ENCODE measurements at regions not wholly inside any gene's neighbourhood (a gene's known extent, or its start where the extent isn't known, plus 50 kb on each side); places are given as distances from the start of the nearest gene placed in this dataset.

- no peak for DNase-seq
These were observed 286.9 kb upstream of the NFE2L3 start for GRCh38 chr7:25864943-25865751.

DNA sequence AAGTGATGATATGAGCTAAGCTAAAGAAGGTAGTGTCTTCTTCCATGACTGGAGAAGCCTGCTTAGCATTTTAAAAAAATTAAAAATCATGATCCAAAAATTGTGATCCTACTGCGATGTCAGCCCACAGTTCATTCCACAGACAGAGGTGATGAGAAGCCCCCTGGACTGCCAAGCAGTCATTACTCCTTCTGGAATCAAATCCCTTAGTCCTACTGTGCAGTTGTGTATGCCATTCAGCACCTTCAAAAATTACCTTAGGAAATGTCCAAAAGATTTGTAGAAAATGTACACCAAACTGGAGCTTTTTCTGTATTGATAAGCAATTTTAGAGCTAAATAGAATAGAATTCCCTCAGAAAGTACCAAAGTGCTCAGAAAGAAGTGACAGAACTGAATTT lies 283.5 kb upstream of the NFE2L3 start:
- DNase-seq: no peak

- no peak for DNase-seq
These were observed 281.4 kb upstream of the NFE2L3 start for GRCh38 chr7:25870574-25870973.

- no peak for DNase-seq
These were observed 275.9 kb upstream of the NFE2L3 start for GRCh38 chr7:25876092-25876491.

DNA sequence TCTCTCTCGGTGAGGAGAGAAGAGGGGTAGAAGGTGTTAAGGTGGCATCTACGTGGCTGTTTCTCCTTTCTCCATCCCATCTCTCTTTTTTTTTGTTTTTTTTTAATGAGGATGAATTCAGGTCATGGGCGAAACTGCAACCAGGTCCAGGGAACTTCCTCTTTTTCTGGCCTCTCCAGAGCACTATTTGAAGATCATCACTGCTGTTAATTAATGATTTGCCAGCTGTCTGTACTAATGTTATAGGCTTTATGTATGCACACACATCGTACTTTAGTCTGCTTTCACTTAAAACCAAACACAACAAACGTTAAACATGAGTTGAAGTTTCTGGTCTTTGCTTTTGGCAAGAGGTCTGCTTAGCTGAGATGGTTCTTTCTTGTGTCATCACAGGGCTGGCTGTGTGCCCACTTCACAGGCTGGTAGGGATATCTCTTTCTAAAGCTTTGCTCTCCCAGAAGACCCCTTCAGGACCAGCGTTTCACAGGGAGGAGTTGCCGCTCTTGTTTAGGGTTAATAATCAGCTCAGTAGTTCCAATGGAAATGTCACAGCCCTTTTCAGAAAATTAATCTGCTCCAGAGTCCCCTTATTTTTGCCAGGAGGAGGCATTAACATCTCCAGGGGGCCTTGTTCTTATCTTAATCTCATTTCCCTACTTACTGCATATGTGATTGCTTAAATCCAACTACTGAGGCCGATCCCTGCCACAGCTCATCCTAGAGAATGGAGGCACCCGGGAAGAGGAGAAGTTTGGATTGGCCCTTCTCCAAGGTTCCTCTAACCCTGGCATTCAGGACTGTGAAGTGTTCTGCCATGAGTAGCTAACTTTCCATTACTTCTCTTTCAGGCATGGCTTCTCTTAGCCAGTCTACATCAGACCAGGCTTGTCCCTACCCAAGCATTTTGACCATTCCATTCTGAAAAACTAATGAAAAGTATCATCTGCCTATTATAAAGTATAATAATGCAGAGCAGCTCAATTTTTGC lies 273.9 kb upstream of the NFE2L3 start:
- DNase-seq: no peak

DNA sequence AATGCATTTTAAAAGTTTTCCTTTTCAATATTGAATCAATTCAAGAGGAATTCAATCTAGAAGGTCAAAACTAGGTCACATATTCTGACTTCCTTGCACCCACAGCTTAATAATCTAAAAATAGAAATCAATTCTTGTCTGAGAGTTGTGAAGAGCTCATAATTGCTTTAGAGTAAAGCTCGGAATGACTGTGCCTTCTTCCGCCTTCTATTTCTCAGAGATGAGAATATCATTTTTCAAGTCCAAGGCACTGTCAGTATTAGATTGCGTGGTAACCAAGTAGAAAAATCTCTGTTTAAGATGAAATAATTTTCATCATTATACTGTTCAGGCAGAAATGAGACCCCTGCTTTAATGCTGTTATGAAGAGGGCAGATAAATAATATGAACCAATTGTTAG lies 272.2 kb upstream of the NFE2L3 start:
- DNase-seq: no peak

DNA sequence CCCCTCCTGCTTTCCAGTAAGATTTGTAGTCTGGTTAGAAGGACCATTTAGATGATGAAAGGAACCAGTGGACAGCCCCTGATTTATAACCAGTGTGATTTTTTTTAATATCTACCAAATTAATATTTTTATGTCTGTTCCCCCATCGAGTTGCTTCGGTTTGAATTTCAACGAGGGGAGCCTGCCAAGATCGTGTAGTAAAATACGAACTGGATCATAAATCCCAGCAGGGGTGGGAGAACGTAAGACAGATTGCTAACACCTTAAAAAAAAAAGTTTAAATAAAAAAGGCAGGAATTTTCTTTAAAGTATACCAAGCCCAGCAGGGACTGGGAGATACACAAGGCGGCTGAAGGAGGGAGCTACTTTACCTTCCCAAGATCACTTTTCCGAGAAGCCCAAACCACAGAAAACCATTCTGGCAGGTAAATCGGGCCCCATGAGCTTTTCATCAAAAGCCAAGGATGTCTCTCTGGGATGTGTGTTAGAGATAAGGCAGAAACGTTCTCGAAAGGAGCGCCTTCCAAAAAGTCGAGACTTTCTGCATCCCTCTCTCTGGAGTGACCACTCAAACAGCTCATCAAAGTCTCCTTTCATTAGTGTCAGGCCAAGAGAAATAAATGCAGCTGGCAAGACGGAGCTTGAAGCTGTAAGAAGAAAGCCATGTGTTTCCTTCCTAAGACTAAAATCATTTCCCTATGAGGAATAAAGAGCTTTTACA lies 270.5 kb upstream of the NFE2L3 start:
- no peak for DNase-seq

GRCh38 chr7:25882151-25882773 lies 269.7 kb upstream of the NFE2L3 start:
- no peak for DNase-seq

GRCh38 chr7:25884265-25884828 lies 267.7 kb upstream of the NFE2L3 start:
- no peak for DNase-seq

DNA sequence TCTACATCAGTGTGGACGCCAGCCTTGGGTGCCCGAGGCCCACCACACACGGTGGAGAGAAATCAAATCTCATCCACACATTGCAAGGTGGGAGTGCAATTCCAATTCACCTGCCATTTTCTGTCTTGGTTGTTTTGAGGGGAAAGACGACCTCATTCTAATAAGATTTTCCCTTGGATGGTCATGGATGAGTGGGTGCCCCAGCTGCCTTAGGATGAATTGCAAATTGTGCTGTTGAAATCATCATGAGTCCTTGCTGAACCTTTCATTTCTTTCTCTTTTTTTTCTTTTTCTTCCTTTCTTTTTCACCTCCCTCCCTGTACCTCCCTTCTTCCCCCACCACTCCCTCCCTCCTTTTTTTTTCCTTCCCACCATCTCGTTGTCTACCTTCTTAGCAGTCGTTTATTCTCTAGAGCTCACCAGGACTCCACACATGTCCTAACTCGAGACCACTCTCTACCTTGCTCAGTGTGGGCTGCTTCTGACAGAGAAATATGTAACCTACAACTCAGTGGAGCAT lies 266.9 kb upstream of the NFE2L3 start:
- DNase-seq: no peak

DNA sequence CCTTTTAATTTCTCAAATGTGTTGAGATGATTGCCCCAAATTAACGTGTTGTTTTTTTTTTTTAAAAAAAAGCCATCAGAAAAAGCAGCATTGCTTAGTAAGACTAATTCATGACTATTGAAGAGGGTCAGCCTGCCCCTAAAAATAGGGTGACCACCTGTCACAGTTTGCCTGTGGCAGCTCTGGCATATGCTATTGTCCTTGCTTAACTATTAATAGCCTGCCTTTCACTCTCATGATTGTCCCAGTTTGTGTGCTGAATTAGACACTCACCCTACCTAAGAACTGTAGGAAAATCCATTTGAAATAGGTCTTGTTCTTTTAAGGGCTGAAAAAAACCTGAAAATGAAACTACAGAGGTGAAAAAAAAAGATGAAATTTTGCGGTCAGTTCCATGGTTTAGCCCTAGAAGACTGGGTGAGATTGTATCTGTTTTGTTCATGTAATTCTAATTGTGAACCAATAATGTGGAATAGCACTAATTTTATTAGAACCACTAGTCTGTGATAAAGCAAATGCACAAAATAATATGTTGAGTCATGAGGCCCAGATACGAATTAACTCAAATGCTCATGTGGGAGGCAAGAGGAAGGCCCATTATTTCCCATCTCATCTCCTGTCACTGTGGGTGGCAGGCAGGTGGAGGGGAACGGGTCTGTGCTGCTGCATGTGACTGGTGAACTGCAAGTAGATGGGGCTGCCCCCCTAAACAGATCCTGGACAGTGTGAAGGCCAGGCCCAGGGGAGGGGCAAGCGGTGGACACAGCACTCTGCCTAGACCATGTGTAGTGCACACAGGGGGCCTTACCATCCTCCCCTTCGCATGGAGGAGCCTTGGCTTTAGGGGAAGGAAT lies 265.4 kb upstream of the NFE2L3 start:
- no peak for DNase-seq

DNA sequence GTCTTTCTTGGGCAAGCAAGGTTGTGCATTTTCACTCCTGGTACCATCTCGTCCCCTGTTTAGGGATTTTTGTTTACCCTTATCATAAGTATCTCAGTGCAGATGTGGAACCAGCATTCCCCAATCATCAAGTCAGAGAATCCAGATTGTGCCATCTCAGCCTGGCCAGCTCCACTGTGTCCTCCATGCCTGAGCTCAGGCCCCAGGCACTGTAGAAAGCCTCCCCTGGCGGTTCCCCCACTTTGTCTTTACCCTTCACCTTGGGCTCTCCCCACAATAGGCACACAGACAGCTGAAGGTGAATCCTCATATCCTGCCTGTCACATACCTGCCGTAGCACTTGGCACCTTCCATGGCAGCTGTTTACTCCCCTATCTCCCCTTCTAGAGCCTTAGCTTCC lies 264.7 kb upstream of the NFE2L3 start:
- no peak for DNase-seq

DNA sequence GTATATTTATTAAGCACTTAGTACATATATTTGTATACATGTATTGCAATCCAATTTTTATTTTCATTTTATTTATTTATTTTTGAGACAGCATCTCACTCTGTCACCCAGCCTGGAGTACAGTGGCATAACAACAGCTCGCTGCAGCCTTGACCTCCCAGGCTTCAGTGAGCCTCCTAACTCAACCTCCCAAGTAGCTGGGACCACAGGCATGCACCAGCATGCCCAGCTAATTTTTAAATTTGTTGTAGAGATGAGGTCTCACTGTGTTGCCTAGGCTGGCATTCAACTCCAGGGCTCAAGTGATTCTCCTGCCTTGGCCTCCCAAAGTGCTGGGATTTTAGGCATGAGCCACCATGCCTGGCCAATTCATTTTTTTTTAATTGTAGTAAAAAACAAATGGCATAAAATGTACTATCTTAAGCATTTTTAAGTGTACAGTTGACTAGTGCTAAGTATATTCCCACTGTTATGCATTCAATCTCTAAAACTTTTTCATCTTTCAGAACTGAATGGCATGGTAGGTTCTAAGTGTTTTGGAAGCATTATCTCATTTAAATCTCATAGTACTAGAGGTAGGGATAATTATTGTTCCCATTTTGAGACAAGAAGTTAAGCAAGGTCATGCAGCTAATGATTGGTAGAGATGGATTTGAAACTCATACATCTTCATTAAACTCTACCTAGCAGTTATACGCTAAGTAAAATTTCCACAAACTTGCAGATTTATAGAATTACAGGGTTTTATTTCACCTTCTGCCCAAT lies 264.0 kb upstream of the NFE2L3 start:
- no peak for DNase-seq

DNA sequence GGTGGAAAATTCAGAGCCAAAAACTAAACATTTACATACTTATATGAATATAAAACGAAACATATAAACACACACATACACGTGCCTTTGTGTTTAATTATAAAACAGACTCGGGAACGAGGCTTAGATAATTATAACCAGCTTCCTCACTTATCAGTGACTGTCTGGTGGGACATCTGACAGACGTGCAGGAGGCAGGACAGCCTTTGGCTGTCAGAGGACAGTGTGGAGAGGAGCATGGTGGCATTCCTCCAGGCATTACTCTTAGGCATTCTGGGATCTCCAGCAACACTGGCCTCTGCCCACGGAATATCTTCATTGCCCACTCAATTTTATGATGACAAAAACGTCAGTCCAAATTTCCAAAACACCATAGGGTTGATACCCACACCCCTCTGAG lies 262.2 kb upstream of the NFE2L3 start:
- no peak for DNase-seq

DNA sequence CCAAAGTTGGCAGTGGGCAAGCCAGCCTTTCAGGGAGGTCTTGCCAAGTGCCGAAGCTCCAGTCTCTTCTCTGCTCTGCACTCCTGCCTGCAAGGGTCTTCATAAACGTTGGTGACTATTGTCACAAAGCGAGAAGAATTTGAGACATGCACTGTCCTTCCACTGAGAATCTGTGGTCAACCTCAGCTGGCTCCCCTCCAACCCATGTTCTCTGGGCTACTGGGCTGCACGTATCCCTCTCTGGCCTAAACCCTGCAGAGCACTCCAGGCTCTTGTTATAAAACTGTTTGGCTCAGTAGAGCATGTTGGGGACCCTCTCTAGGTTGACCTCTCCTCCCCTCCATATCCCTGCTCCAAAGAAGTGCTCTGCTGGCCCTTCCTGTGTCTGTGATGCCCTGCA lies 260.4 kb upstream of the NFE2L3 start:
- no peak for DNase-seq

GRCh38 chr7:25893436-25893835 lies 258.6 kb upstream of the NFE2L3 start:
- DNase-seq: no peak

GRCh38 chr7:25894002-25894901 lies 257.7 kb upstream of the NFE2L3 start:
- DNase-seq: peak; percentile 44

- DNase-seq: peak; percentile 45
These were observed 256.9 kb upstream of the NFE2L3 start for GRCh38 chr7:25894902-25895791.
